AG09309 (cell line): ENCODE measurements at regions not wholly inside any gene's neighbourhood (a gene's known extent, or its start where the extent isn't known, plus 50 kb on each side); places are given as distances from the start of the nearest gene placed in this dataset.

ENCODE experiments used
- DNase-seq: peaks from one replicate; pipeline ENCODE4 v3.0.0-alpha.2; 2010; ENCODE audit warnings: low read depth
- H3K4me3 ChIP-seq: 2 replicates; pipeline ENCODE4 v1.5.1; 2011; ENCODE audit warnings: mild to moderate bottlenecking, low read depth, low read length, moderate library complexity; ENCODE audit not compliant: control insufficient read depth
- TF ChIP-seq, protein P1 (sequence below): IDR thresholded peaks from 2 replicates; pipeline ENCODE4 v1.5.1; 2011; ENCODE audit warnings: mild to moderate bottlenecking, low read depth, low read length, inconsistent platforms; ENCODE audit not compliant: insufficient read depth, control insufficient read depth; ENCODE audit errors: missing control alignments

GRCh38 chr5:71806711-71807110 lies 87.6 kb downstream of the CARTPT start:
- no peak for DNase-seq
- TF ChIP-seq, protein P1, sequence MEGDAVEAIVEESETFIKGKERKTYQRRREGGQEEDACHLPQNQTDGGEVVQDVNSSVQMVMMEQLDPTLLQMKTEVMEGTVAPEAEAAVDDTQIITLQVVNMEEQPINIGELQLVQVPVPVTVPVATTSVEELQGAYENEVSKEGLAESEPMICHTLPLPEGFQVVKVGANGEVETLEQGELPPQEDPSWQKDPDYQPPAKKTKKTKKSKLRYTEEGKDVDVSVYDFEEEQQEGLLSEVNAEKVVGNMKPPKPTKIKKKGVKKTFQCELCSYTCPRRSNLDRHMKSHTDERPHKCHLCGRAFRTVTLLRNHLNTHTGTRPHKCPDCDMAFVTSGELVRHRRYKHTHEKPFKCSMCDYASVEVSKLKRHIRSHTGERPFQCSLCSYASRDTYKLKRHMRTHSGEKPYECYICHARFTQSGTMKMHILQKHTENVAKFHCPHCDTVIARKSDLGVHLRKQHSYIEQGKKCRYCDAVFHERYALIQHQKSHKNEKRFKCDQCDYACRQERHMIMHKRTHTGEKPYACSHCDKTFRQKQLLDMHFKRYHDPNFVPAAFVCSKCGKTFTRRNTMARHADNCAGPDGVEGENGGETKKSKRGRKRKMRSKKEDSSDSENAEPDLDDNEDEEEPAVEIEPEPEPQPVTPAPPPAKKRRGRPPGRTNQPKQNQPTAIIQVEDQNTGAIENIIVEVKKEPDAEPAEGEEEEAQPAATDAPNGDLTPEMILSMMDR = no peak
- no peak overlapping the region for H3K4me3 ChIP-seq

- no peak overlapping the region for H3K4me3 ChIP-seq
- TF ChIP-seq, protein P1 = no peak
- no peak for DNase-seq
These were observed 88.8 kb downstream of the CARTPT start for GRCh38 chr5:71807909-71808308.

DNA sequence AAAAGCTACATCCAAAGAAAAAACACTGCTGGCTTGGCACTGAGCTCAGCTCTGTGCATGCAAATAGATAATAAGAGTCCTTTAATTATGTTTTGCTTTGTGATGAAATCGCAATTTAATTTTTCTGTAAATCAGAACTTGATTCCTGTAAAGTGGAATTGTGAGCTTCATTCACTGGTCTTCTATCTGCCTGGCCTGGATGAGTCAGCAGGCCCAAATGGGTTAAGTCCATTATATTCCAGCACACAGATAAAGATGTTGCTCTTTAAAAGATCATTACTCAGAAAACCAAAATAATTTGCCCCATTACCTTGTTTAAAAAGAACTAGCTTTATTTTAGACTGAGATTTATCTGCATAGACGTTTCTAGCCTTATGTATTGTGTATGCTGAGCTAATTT lies 90.4 kb downstream of the CARTPT start:
- no peak overlapping the region for H3K4me3 ChIP-seq
- DNase-seq = no peak
- TF ChIP-seq, protein P1 = no peak

DNA sequence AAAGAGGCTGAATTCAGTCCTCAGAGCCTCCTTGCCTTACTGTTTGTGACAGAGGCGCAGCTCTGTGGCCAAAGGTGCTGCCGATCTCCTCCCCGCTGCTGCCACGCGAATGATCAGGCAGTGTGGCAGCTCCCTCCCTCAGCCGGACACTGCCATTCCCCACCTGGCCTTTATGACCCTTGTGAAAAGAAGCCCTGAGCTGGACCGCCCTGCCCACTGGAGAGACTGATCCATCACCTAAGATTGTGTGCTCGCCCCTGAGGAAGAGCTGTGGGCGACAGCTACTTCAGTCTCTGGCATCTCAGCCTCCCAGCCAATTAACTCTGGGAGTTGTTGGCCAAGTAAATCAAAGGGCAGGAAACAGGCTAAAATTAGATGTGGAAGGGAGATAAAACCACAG lies 90.9 kb downstream of the CARTPT start:
- H3K4me3 ChIP-seq = no peak overlapping the region
- TF ChIP-seq, protein P1 = no peak
- no peak for DNase-seq

- TF ChIP-seq, protein P1 = no peak
- DNase-seq = no peak
- no peak overlapping the region for H3K4me3 ChIP-seq
These were observed 91.6 kb downstream of the CARTPT start for GRCh38 chr5:71810471-71811195.

GRCh38 chr5:71811779-71812178 lies 92.7 kb downstream of the CARTPT start:
- no peak for DNase-seq
- H3K4me3 ChIP-seq = no peak overlapping the region
- TF ChIP-seq, protein P1 = no peak
